ENCODE measurements at regions not wholly inside any gene's neighbourhood (a gene's known extent, or its start where the extent isn't known, plus 50 kb on each side); places are given as distances from the start of the nearest gene placed in this dataset.

DNA sequence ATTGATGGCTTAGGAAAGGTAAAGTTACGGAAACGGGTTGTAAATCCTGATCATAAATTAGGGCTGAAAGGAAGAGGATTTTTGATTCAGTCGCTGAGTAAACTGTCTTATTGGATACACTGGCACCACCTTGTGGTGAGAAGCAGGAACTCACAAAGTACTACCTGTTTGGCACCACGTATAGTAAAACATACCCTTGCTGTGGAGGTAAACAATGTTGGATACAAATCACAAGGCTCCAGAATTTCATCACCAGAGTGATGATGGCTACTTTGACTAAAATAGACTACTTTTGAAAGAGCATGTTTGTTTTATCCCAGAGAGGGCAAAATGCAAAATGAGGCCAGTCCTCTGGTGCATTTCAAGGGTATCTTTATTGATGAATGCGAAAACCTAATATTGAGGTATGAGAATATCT is 216.9 kb downstream of the IGSF11 start:
- peak; percentile 65 for DNase-seq
- no peak overlapping the region for H3K4me3 ChIP-seq (ENCODE audit: low read length)
- no peaks in the 10 kb centered on the region for H3K27me3 ChIP-seq (replicated peaks; ENCODE audit: insufficient read depth, low read length)
- H3K4me2 ChIP-seq (ENCODE audit: low read depth, low read length) = no peak overlapping the region
- no peaks in the 10 kb centered on the region for H3K79me2 ChIP-seq (ENCODE audit: low read length)
- H3K9me3 ChIP-seq (replicated peaks; ENCODE audit: insufficient read depth, low read length) = no peaks in the 10 kb centered on the region
- no peaks in the 10 kb centered on the region for H4K20me1 ChIP-seq (ENCODE audit: insufficient read depth, low read length)
- no peaks in the 10 kb centered on the region for H3K36me3 ChIP-seq (replicated peaks; ENCODE audit: insufficient read depth, low read length)
- no peaks in the 10 kb centered on the region for H3K4me1 ChIP-seq (ENCODE audit: low read length)
- H2AFZ ChIP-seq (ENCODE audit: low read length) = 0 out of 2 replicates have a peak overlapping the region, but pooled peaks have one; percentile 16
- no peak overlapping the region for H3K27ac ChIP-seq (ENCODE audit: low read length)
- no peak overlapping the region for H3K9ac ChIP-seq (ENCODE audit: low read length)
- peak; percentile 88 for TF ChIP-seq CTCF (IDR thresholded peaks at IDR 0.05; ENCODE audit: low read length)
- no peak for TF ChIP-seq EZH2phosphoT487 (IDR thresholded peaks at IDR 0.05; ENCODE audit: low read length)
- H3K9me2 ChIP-seq (replicated peaks; ENCODE audit: insufficient read depth, low read length) = no peaks in the 10 kb centered on the region
- no peaks in the 10 kb centered on the region for H3F3A ChIP-seq (ENCODE audit: insufficient read depth, low read length)

DNA sequence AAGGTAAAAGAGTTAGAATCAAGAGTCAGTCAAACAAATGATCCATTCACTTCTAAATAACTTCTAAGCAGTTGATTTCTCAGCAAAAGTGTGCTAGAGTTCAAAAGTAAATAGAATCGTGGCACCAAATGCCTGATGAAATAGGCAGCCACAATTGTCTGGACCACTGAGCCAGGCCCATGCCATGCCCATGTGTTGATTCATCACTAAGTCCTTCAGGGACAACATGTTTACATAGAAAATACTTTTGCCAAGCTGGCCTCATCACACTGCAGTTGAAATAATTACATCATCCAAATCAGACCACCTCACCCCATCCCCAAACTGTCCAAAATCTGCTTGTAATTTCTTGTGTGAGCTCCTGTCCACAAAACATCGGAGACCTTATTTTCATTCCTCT is 216.3 kb downstream of the IGSF11 start:
- Histone ChIP-seq H3K9me2 (replicated peaks; ENCODE audit: insufficient read depth, low read length) (no peaks in the 10 kb centered on the region), H3K4me3 (ENCODE audit: low read length) (no peak overlapping the region), H3K4me1 (ENCODE audit: low read length) (no peaks in the 10 kb centered on the region), H3F3A (ENCODE audit: insufficient read depth, low read length) (no peaks in the 10 kb centered on the region), H2AFZ (ENCODE audit: low read length) (no peak overlapping the region), H3K9me3 (replicated peaks; ENCODE audit: insufficient read depth, low read length) (no peaks in the 10 kb centered on the region), H4K20me1 (ENCODE audit: insufficient read depth, low read length) (no peaks in the 10 kb centered on the region), H3K27me3 (replicated peaks; ENCODE audit: insufficient read depth, low read length) (no peaks in the 10 kb centered on the region), H3K36me3 (replicated peaks; ENCODE audit: insufficient read depth, low read length) (no peaks in the 10 kb centered on the region), H3K79me2 (ENCODE audit: low read length) (no peaks in the 10 kb centered on the region), H3K4me2 (ENCODE audit: low read depth, low read length) (no peak overlapping the region), H3K9ac (ENCODE audit: low read length) (no peak overlapping the region), H3K27ac (ENCODE audit: low read length) (no peak overlapping the region)
- DNase-seq = no peak
- TF ChIP-seq CTCF (IDR thresholded peaks at IDR 0.05; ENCODE audit: low read length) (no peak), EZH2 (optimal IDR thresholded peaks at IDR 0.05; ENCODE audit: low read depth, low read length) (no peak), EZH2phosphoT487 (IDR thresholded peaks at IDR 0.05; ENCODE audit: low read length) (no peak)

- Histone ChIP-seq H3K9me3 (replicated peaks; ENCODE audit: insufficient read depth, low read length) (no peaks in the 10 kb centered on the region), H3K4me3 (ENCODE audit: low read length) (no peak overlapping the region), H3K36me3 (replicated peaks; ENCODE audit: insufficient read depth, low read length) (no peaks in the 10 kb centered on the region), H3K9me2 (replicated peaks; ENCODE audit: insufficient read depth, low read length) (no peaks in the 10 kb centered on the region), H3K79me2 (ENCODE audit: low read length) (no peaks in the 10 kb centered on the region), H3K4me2 (ENCODE audit: low read depth, low read length) (no peak overlapping the region), H3F3A (ENCODE audit: insufficient read depth, low read length) (no peaks in the 10 kb centered on the region), H3K4me1 (ENCODE audit: low read length) (no peaks in the 10 kb centered on the region), H4K20me1 (ENCODE audit: insufficient read depth, low read length) (no peaks in the 10 kb centered on the region), H3K27me3 (replicated peaks; ENCODE audit: insufficient read depth, low read length) (no peaks in the 10 kb centered on the region), H3K9ac (ENCODE audit: low read length) (no peak overlapping the region), H3K27ac (ENCODE audit: low read length) (no peak overlapping the region), H2AFZ (ENCODE audit: low read length) (no peak overlapping the region)
- no peak for DNase-seq
- TF ChIP-seq EZH2phosphoT487 (IDR thresholded peaks at IDR 0.05; ENCODE audit: low read length) = no peak
- no peak for TF ChIP-seq CTCF (IDR thresholded peaks at IDR 0.05; ENCODE audit: low read length)
- no peak for TF ChIP-seq EZH2 (optimal IDR thresholded peaks at IDR 0.05; ENCODE audit: low read depth, low read length)
Observed at GRCh38 chr3:118823626-118824025, 211.0 kb downstream of the IGSF11 start.

Measured in MM.1S (cell line).